ENCODE measurements at regions not wholly inside any gene's neighbourhood (a gene's known extent, or its start where the extent isn't known, plus 50 kb on each side); places are given as distances from the start of the nearest gene placed in this dataset.

GRCh38 chr10:44168478-44168877 lies 216.4 kb downstream of the CXCL12 start:
- Histone ChIP-seq H3K4me1 (ENCODE audit: control insufficient read depth, extremely low read depth, insufficient read depth, low read length) (no peaks in the 10 kb centered on the region), H3K79me2 (ENCODE audit: control insufficient read depth, insufficient read depth, low read length) (no peaks in the 10 kb centered on the region), H2AFZ (ENCODE audit: control insufficient read depth, low read length) (no peak overlapping the region), H3K9me1 (ENCODE audit: control insufficient read depth, extremely low read depth, insufficient read depth, low read length) (no peaks in the 10 kb centered on the region), H3K4me3 (ENCODE audit: control insufficient read depth in 2 of 3, extremely low read depth in 1 of 3, insufficient read depth in 2 of 3, low read depth in 1 of 3, low read length in 3 of 3) (no peak overlapping the region), H3K9me3 (ENCODE audit: control insufficient read depth, low read depth, low read length) (no peaks in the 10 kb centered on the region), H3K27ac (ENCODE audit: control insufficient read depth, insufficient read depth, low read length) (no peak overlapping the region), H4K20me1 (ENCODE audit: control insufficient read depth, extremely low read depth, insufficient read depth, low read length) (no peaks in the 10 kb centered on the region), H3K9ac (ENCODE audit: control insufficient read depth, extremely low read depth, insufficient read depth, low read length) (no peak overlapping the region), H3K4me2 (ENCODE audit: control insufficient read depth, extremely low read depth, insufficient read depth, low read depth, low read length) (no peak overlapping the region), H3K27me3 (ENCODE audit: control insufficient read depth, extremely low read depth, insufficient read depth, low read length) (no peaks in the 10 kb centered on the region), H3K36me3 (ENCODE audit: control insufficient read depth in 2 of 2, extremely low read depth in 1 of 2, insufficient read depth in 2 of 2, low read length in 2 of 2) (no peaks in the 10 kb centered on the region)
- DNase-seq (ENCODE audit: low read depth, low spot score) (no peak), FAIRE-seq (no peak)
- no peak for TF ChIP-seq CTCF (optimal IDR thresholded peaks at IDR 0.05 in 1 of 3, IDR thresholded peaks at IDR 0.05 in 1 of 3, conservative IDR thresholded peaks at IDR 0.05 in 1 of 3; ENCODE audit: extremely low read depth in 1 of 3, insufficient read depth in 2 of 3, low read length in 3 of 3)
- TF ChIP-seq EZH2 (IDR thresholded peaks at IDR 0.05; ENCODE audit: low read length) = no peak
- dilution Hi-C loops (cut with MboI; ENCODE audit: extremely low pct_ligation_motif_present, low sequenced_read_pairs) = no loop called here

- no peak for TF ChIP-seq CTCF (optimal IDR thresholded peaks at IDR 0.05 in 1 of 3, IDR thresholded peaks at IDR 0.05 in 1 of 3, conservative IDR thresholded peaks at IDR 0.05 in 1 of 3; ENCODE audit: extremely low read depth in 1 of 3, insufficient read depth in 2 of 3, low read length in 3 of 3)
- no peak for TF ChIP-seq EZH2 (IDR thresholded peaks at IDR 0.05; ENCODE audit: low read length)
- Histone ChIP-seq H3K4me1 (ENCODE audit: control insufficient read depth, extremely low read depth, insufficient read depth, low read length) (no peaks in the 10 kb centered on the region), H3K27ac (ENCODE audit: control insufficient read depth, insufficient read depth, low read length) (no peak overlapping the region), H3K4me2 (ENCODE audit: control insufficient read depth, extremely low read depth, insufficient read depth, low read depth, low read length) (no peak overlapping the region), H3K9me1 (ENCODE audit: control insufficient read depth, extremely low read depth, insufficient read depth, low read length) (no peaks in the 10 kb centered on the region), H2AFZ (ENCODE audit: control insufficient read depth, low read length) (no peak overlapping the region), H3K4me3 (ENCODE audit: control insufficient read depth in 2 of 3, extremely low read depth in 1 of 3, insufficient read depth in 2 of 3, low read depth in 1 of 3, low read length in 3 of 3) (no peak overlapping the region), H4K20me1 (ENCODE audit: control insufficient read depth, extremely low read depth, insufficient read depth, low read length) (no peaks in the 10 kb centered on the region), H3K36me3 (ENCODE audit: control insufficient read depth in 2 of 2, extremely low read depth in 1 of 2, insufficient read depth in 2 of 2, low read length in 2 of 2) (no peaks in the 10 kb centered on the region), H3K79me2 (ENCODE audit: control insufficient read depth, insufficient read depth, low read length) (no peaks in the 10 kb centered on the region), H3K9ac (ENCODE audit: control insufficient read depth, extremely low read depth, insufficient read depth, low read length) (no peak overlapping the region), H3K9me3 (ENCODE audit: control insufficient read depth, low read depth, low read length) (no peaks in the 10 kb centered on the region), H3K27me3 (ENCODE audit: control insufficient read depth, extremely low read depth, insufficient read depth, low read length) (no peaks in the 10 kb centered on the region)
- FAIRE-seq (no peak), DNase-seq (ENCODE audit: low read depth, low spot score) (no peak)
- dilution Hi-C loops (cut with MboI; ENCODE audit: extremely low pct_ligation_motif_present, low sequenced_read_pairs) = no loop called here
Measured at GRCh38 chr10:44167752-44168151, 217.1 kb downstream of the CXCL12 start.
